ENCODE measurements at regions not wholly inside any gene's neighbourhood (a gene's known extent, or its start where the extent isn't known, plus 50 kb on each side); places are given as distances from the start of the nearest gene placed in this dataset.

GRCh38 chr4:86448871-86449270 is 89.0 kb upstream of the MAPK10 start:
- Histone ChIP-seq H3F3A (ENCODE audit: insufficient read depth, low read length, poor library complexity, severe bottlenecking) (no peaks in the 10 kb centered on the region), H3K4me2 (ENCODE audit: low read length) (no peak overlapping the region), H4K20me1 (ENCODE audit: insufficient read depth) (no peaks in the 10 kb centered on the region), H2AFZ (ENCODE audit: low read depth, low read length) (no peak overlapping the region), H3K9me3 (ENCODE audit: low read length) (peaks cover 3% of the 10 kb centered on the region), H3K9me2 (ENCODE audit: insufficient read depth, low read length) (no peaks in the 10 kb centered on the region), H3K4me3 (ENCODE audit: low read length) (no peak overlapping the region), H3K27me3 (ENCODE audit: insufficient read depth, low read depth, low read length) (no peaks in the 10 kb centered on the region), H3K9ac (ENCODE audit: low read length) (no peak overlapping the region), H3K79me2 (replicated peaks; ENCODE audit: insufficient read depth, low read length) (no peaks in the 10 kb centered on the region), H3K36me3 (ENCODE audit: insufficient read depth, low read length) (no peaks in the 10 kb centered on the region), H3K27ac (ENCODE audit: low read length) (no peak overlapping the region)
- no peak for TF ChIP-seq CTCF (IDR thresholded peaks at IDR 0.05; ENCODE audit: poor library complexity, severe bottlenecking)
- no peak for TF ChIP-seq MXI1 (conservative IDR thresholded peaks at IDR 0.05; ENCODE audit: poor library complexity, severe bottlenecking)
- TF ChIP-seq, protein P1, sequence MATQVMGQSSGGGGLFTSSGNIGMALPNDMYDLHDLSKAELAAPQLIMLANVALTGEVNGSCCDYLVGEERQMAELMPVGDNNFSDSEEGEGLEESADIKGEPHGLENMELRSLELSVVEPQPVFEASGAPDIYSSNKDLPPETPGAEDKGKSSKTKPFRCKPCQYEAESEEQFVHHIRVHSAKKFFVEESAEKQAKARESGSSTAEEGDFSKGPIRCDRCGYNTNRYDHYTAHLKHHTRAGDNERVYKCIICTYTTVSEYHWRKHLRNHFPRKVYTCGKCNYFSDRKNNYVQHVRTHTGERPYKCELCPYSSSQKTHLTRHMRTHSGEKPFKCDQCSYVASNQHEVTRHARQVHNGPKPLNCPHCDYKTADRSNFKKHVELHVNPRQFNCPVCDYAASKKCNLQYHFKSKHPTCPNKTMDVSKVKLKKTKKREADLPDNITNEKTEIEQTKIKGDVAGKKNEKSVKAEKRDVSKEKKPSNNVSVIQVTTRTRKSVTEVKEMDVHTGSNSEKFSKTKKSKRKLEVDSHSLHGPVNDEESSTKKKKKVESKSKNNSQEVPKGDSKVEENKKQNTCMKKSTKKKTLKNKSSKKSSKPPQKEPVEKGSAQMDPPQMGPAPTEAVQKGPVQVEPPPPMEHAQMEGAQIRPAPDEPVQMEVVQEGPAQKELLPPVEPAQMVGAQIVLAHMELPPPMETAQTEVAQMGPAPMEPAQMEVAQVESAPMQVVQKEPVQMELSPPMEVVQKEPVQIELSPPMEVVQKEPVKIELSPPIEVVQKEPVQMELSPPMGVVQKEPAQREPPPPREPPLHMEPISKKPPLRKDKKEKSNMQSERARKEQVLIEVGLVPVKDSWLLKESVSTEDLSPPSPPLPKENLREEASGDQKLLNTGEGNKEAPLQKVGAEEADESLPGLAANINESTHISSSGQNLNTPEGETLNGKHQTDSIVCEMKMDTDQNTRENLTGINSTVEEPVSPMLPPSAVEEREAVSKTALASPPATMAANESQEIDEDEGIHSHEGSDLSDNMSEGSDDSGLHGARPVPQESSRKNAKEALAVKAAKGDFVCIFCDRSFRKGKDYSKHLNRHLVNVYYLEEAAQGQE (IDR thresholded peaks at IDR 0.05; ENCODE audit: borderline replicate concordance), result no peak
- no peak for TF ChIP-seq EP300 (conservative IDR thresholded peaks at IDR 0.05; ENCODE audit: poor library complexity, severe bottlenecking)
- no peak for TF ChIP-seq TAF1 (IDR thresholded peaks at IDR 0.05; ENCODE audit: low read depth)
- no peak for TF ChIP-seq SMC3 (conservative IDR thresholded peaks at IDR 0.05; ENCODE audit: poor library complexity)
- TF ChIP-seq EZH2 (IDR thresholded peaks at IDR 0.05; ENCODE audit: borderline replicate concordance, insufficient read depth, low read length, poor library complexity, severe bottlenecking), result no peak
- TF ChIP-seq RAD21 (conservative IDR thresholded peaks at IDR 0.05), result no peak
- no peak for TF ChIP-seq POLR2AphosphoS5 (IDR thresholded peaks at IDR 0.05)

DNA sequence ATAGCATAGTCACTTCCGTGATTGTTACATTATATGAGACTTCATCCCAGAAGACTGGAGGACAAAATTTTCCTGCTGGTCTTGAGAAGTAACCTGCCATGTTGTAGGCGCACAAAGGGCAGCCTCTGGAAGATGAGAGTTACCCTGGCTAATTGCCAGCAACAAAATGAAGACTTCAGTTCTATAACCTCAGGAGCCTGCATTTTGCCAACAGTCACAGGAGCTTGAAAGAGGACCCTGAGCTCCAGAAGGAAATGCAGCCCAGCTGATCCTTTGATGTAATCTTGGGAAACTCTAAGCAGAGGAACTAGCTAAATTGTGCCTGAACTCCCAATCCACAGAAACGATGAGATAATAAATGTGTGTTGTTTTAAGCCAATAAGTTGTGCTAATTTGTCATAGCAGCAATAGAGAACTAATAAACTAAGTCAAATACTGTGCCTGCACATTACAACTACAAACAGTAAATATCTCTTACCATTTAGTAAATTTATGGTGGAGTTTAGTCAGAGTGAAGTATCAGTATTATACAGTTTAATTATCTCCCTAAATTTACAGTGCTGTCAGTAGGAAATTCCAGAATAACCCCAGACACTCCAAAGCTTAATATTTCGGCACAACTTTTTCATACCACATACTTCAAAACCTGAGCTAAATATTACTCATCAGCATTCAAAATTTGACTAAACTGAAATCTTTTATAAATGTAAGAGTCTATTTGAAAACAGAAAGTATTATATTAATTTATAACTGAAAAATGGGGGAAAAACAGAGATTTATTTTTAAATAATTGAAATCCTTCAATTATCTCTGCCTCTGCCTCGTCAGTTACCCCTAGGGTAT is 90.1 kb upstream of the MAPK10 start:
- Histone ChIP-seq H3K4me3 (ENCODE audit: low read length) (no peak overlapping the region), H3K27me3 (ENCODE audit: insufficient read depth, low read depth, low read length) (no peaks in the 10 kb centered on the region), H3K9ac (ENCODE audit: low read length) (no peak overlapping the region), H4K20me1 (ENCODE audit: insufficient read depth) (no peaks in the 10 kb centered on the region), H3K79me2 (replicated peaks; ENCODE audit: insufficient read depth, low read length) (no peaks in the 10 kb centered on the region), H3K9me2 (ENCODE audit: insufficient read depth, low read length) (no peaks in the 10 kb centered on the region), H3K9me3 (ENCODE audit: low read length) (no peaks in the 10 kb centered on the region), H3K36me3 (ENCODE audit: insufficient read depth, low read length) (no peaks in the 10 kb centered on the region), H2AFZ (ENCODE audit: low read depth, low read length) (no peak overlapping the region), H3K27ac (ENCODE audit: low read length) (no peak overlapping the region), H3F3A (ENCODE audit: insufficient read depth, low read length, poor library complexity, severe bottlenecking) (no peaks in the 10 kb centered on the region), H3K4me2 (ENCODE audit: low read length) (no peak overlapping the region)
- TF ChIP-seq POLR2AphosphoS5 (IDR thresholded peaks at IDR 0.05) (no peak), TAF1 (IDR thresholded peaks at IDR 0.05; ENCODE audit: low read depth) (no peak)

All from neural cell (in vitro differentiated cells).